GM12878 (cell line): ENCODE measurements at regions not wholly inside any gene's neighbourhood (a gene's known extent, or its start where the extent isn't known, plus 50 kb on each side); places are given as distances from the start of the nearest gene placed in this dataset.

Experiments
- ATAC-seq: fragments of 200-7000 bp; cut with Tn5 transposase; 3 replicates; pipeline ENCODE4 v1.9.1; 2020; ENCODE audit warnings: mild to moderate bottlenecking, moderate library complexity
- BruUV-seq: library from RNA; stranded (reverse); fragments of 400-500 nt; replicated peaks from 2 replicates; lab custom pipeline; 2021; lab: Mats Ljungman, UMichigan
- CTCF ChIA-PET: fragments of 300-600 bp; sonication (Branson Sonifier 250); formaldehyde crosslinking; extraction: SDS; loops from one replicate; lab custom pipeline; 2021; ENCODE audit warnings: inconsistent platforms; lab: Yijun Ruan, JAX
- POLR2A ChIA-PET: fragments of 350-600 bp; formaldehyde crosslinking; extraction: SDS; loops from one replicate; lab custom pipeline; 2021; ENCODE audit warnings: inconsistent platforms; lab: Charles Lee
- RAD21 ChIA-PET: fragments of 300-600 bp; sonication (Branson Sonifier 250); formaldehyde crosslinking; loops from one replicate; lab custom pipeline; 2023; ENCODE audit warnings: antibody characterized with exemption; ENCODE audit not compliant: unreplicated experiment; lab: Charles Lee
- SMC1A ChIA-PET: fragments of 300-600 bp; sonication (Branson Sonifier 250); formaldehyde crosslinking; loops from one replicate; lab custom pipeline; 2023; ENCODE audit not compliant: unreplicated experiment, uncharacterized antibody; lab: Charles Lee
- DNase-seq: peaks from one replicate; pipeline ENCODE4 v3.0.0-alpha.2; 2011; ENCODE audit warnings: low read depth, low spot score
- FAIRE-seq: peaks from 3 replicates; lab custom pipeline; 2011; peaks lifted over from hg19 to GRCh38; lab: Jason Lieb, UNC
- H2AFZ ChIP-seq: 2 replicates; pipeline ENCODE4 v1.6.0; 2011; ENCODE audit warnings: low read depth, low read length, control low read depth; ENCODE audit not compliant: control insufficient read depth
- H3K27ac ChIP-seq: 2 replicates; pipeline ENCODE4 v1.5.1; 2011; ENCODE audit warnings: control low read depth; ENCODE audit not compliant: control insufficient read depth, insufficient read depth
- H3K27me3 ChIP-seq, 2 experiments: replicated peaks in 1 of 2; 2 replicates each; pipeline versions ENCODE4 v1.6.0 to v1.6.1; 2011; ENCODE audit warnings: low read length in 1 of 2; ENCODE audit not compliant: control insufficient read depth in 2 of 2, insufficient read depth in 2 of 2
- H3K36me3 ChIP-seq, 2 experiments: 2 replicates each; pipeline ENCODE4 v1.5.1; 2011; ENCODE audit warnings: low read length in 1 of 2; ENCODE audit not compliant: control insufficient read depth in 2 of 2, insufficient read depth in 2 of 2
- H3K4me1 ChIP-seq: 2 replicates; pipeline ENCODE4 v1.6.1; 2011; ENCODE audit warnings: mild to moderate bottlenecking, low read length, moderate library complexity, mixed read lengths; ENCODE audit not compliant: control insufficient read depth, insufficient read depth
- H3K4me2 ChIP-seq: 2 replicates; pipeline ENCODE4 v1.6.0; 2011; ENCODE audit warnings: control low read depth; ENCODE audit not compliant: control insufficient read depth, insufficient read depth
- H3K4me3 ChIP-seq: fragments of 200-600 bp; sonication (generic); 2 replicates; pipeline ENCODE4 v1.5.1; 2016
- H3K79me2 ChIP-seq: 2 replicates; pipeline ENCODE4 v1.6.0; 2011; ENCODE audit warnings: low read length; ENCODE audit not compliant: control insufficient read depth, insufficient read depth
- H3K9ac ChIP-seq: 2 replicates; pipeline ENCODE4 v1.8.0; 2011; ENCODE audit warnings: low read length, control low read depth, mixed read lengths; ENCODE audit not compliant: control insufficient read depth, insufficient read depth
- H3K9me3 ChIP-seq: replicated peaks from 3 replicates; pipeline ENCODE4 v1.5.1; 2011; ENCODE audit warnings: mild to moderate bottlenecking, low read length; ENCODE audit not compliant: control insufficient read depth, insufficient read depth
- H4K20me1 ChIP-seq: 2 replicates; pipeline ENCODE4 v1.6.0; 2011; ENCODE audit not compliant: control insufficient read depth, insufficient read depth
- ATF7 ChIP-seq: fragments of 450-650 bp; IDR thresholded peaks from 2 replicates; pipeline ENCODE4 v1.6.1; 2016; ENCODE audit warnings: low read depth, mild to moderate bottlenecking
- BCLAF1 ChIP-seq: fragments of 450-650 bp; IDR thresholded peaks from 2 replicates; pipeline ENCODE4 v1.6.1; 2017; ENCODE audit warnings: antibody characterized with exemption, mild to moderate bottlenecking, moderate library complexity
- CBX3 ChIP-seq: fragments of 200-600 bp; sonication (generic); IDR thresholded peaks from 2 replicates; pipeline ENCODE4 v1.6.1; 2016; ENCODE audit warnings: low read depth, borderline replicate concordance
- FOS ChIP-seq: IDR thresholded peaks from 3 replicates; pipeline ENCODE4 v1.6.1; 2011; ENCODE audit warnings: borderline replicate concordance; ENCODE audit not compliant: insufficient read length; ENCODE audit errors: extremely low read depth
- FOXK2 ChIP-seq: fragments of 450-650 bp; IDR thresholded peaks from 2 replicates; pipeline ENCODE4 v1.6.1; 2017; ENCODE audit warnings: mild to moderate bottlenecking, moderate library complexity
- GABPA ChIP-seq: IDR thresholded peaks from 2 replicates; pipeline ENCODE4 v1.6.1; 2014; ENCODE audit warnings: antibody characterized with exemption, low read depth, mild to moderate bottlenecking, inconsistent platforms
- HDAC6 ChIP-seq: fragments of 200-600 bp; sonication (generic); IDR thresholded peaks from one replicate; pipeline ENCODE4 v1.8.0; 2017; ENCODE audit warnings: antibody characterized with exemption; ENCODE audit not compliant: unreplicated experiment
- IRF3 ChIP-seq: fragments of 450-650 bp; IDR thresholded peaks from 2 replicates; pipeline ENCODE4 v1.6.1; 2014; ENCODE audit warnings: mild to moderate bottlenecking
- NR2C1 ChIP-seq: fragments of 450-650 bp; IDR thresholded peaks from 2 replicates; pipeline ENCODE4 v1.6.1; 2017; ENCODE audit warnings: antibody characterized with exemption, mild to moderate bottlenecking, moderate library complexity
- PAX8 ChIP-seq: fragments of 450-650 bp; IDR thresholded peaks from 2 replicates; pipeline ENCODE4 v1.6.1; 2017; ENCODE audit warnings: mild to moderate bottlenecking, moderate library complexity
- RB1 ChIP-seq: fragments of 450-650 bp; formaldehyde crosslinking; IDR thresholded peaks from 2 replicates; pipeline ENCODE4 v1.6.1; 2017; ENCODE audit warnings: mild to moderate bottlenecking, borderline replicate concordance
- SUZ12 ChIP-seq: fragments of 200-600 bp; sonication (generic); IDR thresholded peaks from one replicate; pipeline ENCODE4 v1.6.1; 2018; ENCODE audit warnings: antibody characterized with exemption, mild to moderate bottlenecking; ENCODE audit not compliant: unreplicated experiment
- TBL1XR1 ChIP-seq: IDR thresholded peaks from 2 replicates; pipeline ENCODE4 v1.6.1; 2012; ENCODE audit warnings: low read depth, low read length, improper control_type of control experiment
- ZZZ3 ChIP-seq: IDR thresholded peaks from 2 replicates; pipeline ENCODE4 v1.6.1; 2011; ENCODE audit warnings: low read depth; ENCODE audit not compliant: control insufficient read depth, insufficient read length
- WGBS: methylation state at CpG from one replicate; pipeline ENCODE4 v1.1.6; 2016; ENCODE audit warnings: low lambda C conversion rate; ENCODE audit not compliant: insufficient replicate concordance, insufficient coverage; ENCODE audit errors: missing lambda C conversion rate; 5-methylcytosine and 5-hydroxymethylcytosine counted together
- in situ Hi-C: fragments of 300-500 bp; cut with MboI; formaldehyde crosslinking; loops from 9 replicates; pipeline ENCODE4 v1.14.3; 2018; ENCODE audit warnings: mixed read lengths
- intact Hi-C: fragments of 100-400 bp; cut with micrococcal nuclease; formaldehyde crosslinking; loops from one replicate; pipeline ENCODE4 v1.14.2; 2022; ENCODE audit not compliant: unreplicated experiment

DNA sequence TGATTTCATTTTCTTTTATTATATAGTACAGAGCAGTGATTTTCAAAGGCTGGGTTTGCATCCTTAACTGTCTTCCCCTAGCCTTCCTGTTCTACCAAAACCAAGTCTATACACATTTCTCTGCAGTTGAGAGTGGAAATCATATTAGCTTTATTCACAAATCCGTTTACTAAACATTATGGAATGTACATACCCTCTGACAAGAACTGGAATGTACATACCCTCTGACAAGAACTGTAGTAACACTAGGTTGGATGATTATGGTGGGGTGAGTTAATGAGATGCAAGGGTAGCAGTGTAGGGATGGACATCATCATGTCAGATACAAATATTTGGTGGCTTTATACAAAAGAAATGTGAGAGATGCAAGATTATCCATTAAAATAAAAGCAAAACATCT is 154.8 kb downstream of the CYB561 start:
- Histone ChIP-seq H4K20me1 (no peaks in the 10 kb centered on the region), H3K79me2 (no peaks in the 10 kb centered on the region), H3K27me3 (no peaks in the 10 kb centered on the region), H3K9ac (no peak overlapping the region), H2AFZ (no peak overlapping the region), H3K27ac (no peak overlapping the region), H3K36me3 (no peaks in the 10 kb centered on the region), H3K4me2 (no peak overlapping the region), H3K9me3 (no peaks in the 10 kb centered on the region; the same call in 1 of the 3 replicates), H3K4me3 (no peak overlapping the region), H3K4me1 (no peaks in the 10 kb centered on the region)
- ChIA-PET POLR2A (no interaction called here), RAD21 (no interaction called here), CTCF (no interaction called here), SMC1A (no interaction called here)
- intact Hi-C loops (no loop called here), in situ Hi-C loops (no loop called here)
- FAIRE-seq, result no peak
- no peak for DNase-seq
- 0% methylated on average over 1 of the region's 1 CpG for WGBS
- TF ChIP-seq SUZ12, result no peak
- no peak for TF ChIP-seq GABPA
- no peak for ATAC-seq
- BruUV-seq, result no TSS peak

- Histone ChIP-seq H3K9ac (no peak overlapping the region), H3K4me1 (no peaks in the 10 kb centered on the region), H3K27me3 (no peaks in the 10 kb centered on the region), H3K9me3 (no peaks in the 10 kb centered on the region; the same call in 2 of the 3 replicates), H4K20me1 (no peaks in the 10 kb centered on the region), H3K27ac (no peak overlapping the region), H3K4me2 (no peak overlapping the region), H3K36me3 (no peaks in the 10 kb centered on the region), H3K79me2 (no peaks in the 10 kb centered on the region), H3K4me3 (no peak overlapping the region), H2AFZ (no peak overlapping the region)
- RAD21 ChIA-PET, result no interaction called here
- SMC1A ChIA-PET, result no interaction called here
- DNase-seq, result no peak
- no TSS peak for BruUV-seq
- intact Hi-C loops (no loop called here), in situ Hi-C loops (no loop called here)
- no peak for FAIRE-seq
- TF ChIP-seq TBL1XR1 (no peak), RB1 (no peak), NR2C1 (no peak), ZZZ3 (no peak), PAX8 (no peak), FOS (no peak), ATF7 (no peak), IRF3 (no peak), FOXK2 (no peak), HDAC6 (no peak), BCLAF1 (no peak), CBX3 (no peak)
- POLR2A ChIA-PET, result no interaction called here
- ATAC-seq, result no peak
- CTCF ChIA-PET, result no interaction called here
Measured at GRCh38 chr17:63292421-63292820, 153.7 kb downstream of the CYB561 start.
